ENCODE measurements at regions not wholly inside any gene's neighbourhood (a gene's known extent, or its start where the extent isn't known, plus 50 kb on each side); places are given as distances from the start of the nearest gene placed in this dataset.

DNA sequence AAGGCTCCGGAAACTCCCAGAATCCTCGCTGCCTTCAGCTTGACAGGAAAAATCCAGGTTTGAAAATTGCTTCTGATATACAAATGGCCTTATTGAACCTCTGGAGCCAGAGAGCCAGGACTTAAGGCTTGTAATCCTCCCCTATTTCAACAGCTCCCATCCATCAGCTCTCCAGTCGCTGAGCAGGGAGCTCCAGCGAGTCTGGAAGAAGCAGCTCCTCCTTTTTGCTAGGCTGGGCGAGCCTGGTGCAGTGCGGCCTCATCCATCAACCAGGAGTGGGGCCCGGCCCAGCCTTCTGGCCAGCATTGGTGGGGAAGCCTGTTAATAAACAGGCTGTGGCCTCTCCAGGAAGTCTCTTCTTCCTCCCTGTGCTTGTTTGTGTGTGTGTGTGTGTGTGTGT, 424.4 kb downstream of the TCERG1L start:
- Histone ChIP-seq H3K4me1 (ENCODE audit: control insufficient read depth, insufficient read depth, low read length) (no peaks in the 10 kb centered on the region), H3K9me3 (ENCODE audit: control insufficient read depth, insufficient read depth, low read depth, low read length) (no peaks in the 10 kb centered on the region), H3K27ac (ENCODE audit: low read length) (no peak overlapping the region), H3K4me3 (ENCODE audit: low read depth in 2 of 2, low read length in 2 of 2) (no peak overlapping the region), H3K27me3 (ENCODE audit: control insufficient read depth, insufficient read depth, low read length) (peaks cover 7% of the 10 kb centered on the region; the same call in 1 of the 2 replicates), H3K36me3 (ENCODE audit: control insufficient read depth, insufficient read depth, low read length) (no peaks in the 10 kb centered on the region)
- CTCF ChIA-PET, result no interaction called here
- TF ChIP-seq TCF7L2 (IDR thresholded peaks at IDR 0.05; ENCODE audit: low read depth, low read length) (no peak), SIN3A (IDR thresholded peaks at IDR 0.05; ENCODE audit: borderline replicate concordance, insufficient read depth, low read depth, low read length) (no peak), POLR2AphosphoS5 (IDR thresholded peaks at IDR 0.05; ENCODE audit: low read depth, low read length) (no peak)
- TF ChIP-seq, protein P1, sequence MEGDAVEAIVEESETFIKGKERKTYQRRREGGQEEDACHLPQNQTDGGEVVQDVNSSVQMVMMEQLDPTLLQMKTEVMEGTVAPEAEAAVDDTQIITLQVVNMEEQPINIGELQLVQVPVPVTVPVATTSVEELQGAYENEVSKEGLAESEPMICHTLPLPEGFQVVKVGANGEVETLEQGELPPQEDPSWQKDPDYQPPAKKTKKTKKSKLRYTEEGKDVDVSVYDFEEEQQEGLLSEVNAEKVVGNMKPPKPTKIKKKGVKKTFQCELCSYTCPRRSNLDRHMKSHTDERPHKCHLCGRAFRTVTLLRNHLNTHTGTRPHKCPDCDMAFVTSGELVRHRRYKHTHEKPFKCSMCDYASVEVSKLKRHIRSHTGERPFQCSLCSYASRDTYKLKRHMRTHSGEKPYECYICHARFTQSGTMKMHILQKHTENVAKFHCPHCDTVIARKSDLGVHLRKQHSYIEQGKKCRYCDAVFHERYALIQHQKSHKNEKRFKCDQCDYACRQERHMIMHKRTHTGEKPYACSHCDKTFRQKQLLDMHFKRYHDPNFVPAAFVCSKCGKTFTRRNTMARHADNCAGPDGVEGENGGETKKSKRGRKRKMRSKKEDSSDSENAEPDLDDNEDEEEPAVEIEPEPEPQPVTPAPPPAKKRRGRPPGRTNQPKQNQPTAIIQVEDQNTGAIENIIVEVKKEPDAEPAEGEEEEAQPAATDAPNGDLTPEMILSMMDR (IDR thresholded peaks at IDR 0.05), result no peak
- TF ChIP-seq, protein P2, sequence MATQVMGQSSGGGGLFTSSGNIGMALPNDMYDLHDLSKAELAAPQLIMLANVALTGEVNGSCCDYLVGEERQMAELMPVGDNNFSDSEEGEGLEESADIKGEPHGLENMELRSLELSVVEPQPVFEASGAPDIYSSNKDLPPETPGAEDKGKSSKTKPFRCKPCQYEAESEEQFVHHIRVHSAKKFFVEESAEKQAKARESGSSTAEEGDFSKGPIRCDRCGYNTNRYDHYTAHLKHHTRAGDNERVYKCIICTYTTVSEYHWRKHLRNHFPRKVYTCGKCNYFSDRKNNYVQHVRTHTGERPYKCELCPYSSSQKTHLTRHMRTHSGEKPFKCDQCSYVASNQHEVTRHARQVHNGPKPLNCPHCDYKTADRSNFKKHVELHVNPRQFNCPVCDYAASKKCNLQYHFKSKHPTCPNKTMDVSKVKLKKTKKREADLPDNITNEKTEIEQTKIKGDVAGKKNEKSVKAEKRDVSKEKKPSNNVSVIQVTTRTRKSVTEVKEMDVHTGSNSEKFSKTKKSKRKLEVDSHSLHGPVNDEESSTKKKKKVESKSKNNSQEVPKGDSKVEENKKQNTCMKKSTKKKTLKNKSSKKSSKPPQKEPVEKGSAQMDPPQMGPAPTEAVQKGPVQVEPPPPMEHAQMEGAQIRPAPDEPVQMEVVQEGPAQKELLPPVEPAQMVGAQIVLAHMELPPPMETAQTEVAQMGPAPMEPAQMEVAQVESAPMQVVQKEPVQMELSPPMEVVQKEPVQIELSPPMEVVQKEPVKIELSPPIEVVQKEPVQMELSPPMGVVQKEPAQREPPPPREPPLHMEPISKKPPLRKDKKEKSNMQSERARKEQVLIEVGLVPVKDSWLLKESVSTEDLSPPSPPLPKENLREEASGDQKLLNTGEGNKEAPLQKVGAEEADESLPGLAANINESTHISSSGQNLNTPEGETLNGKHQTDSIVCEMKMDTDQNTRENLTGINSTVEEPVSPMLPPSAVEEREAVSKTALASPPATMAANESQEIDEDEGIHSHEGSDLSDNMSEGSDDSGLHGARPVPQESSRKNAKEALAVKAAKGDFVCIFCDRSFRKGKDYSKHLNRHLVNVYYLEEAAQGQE (IDR thresholded peaks at IDR 0.05; ENCODE audit: insufficient read depth in 1 of 2, low read depth in 2 of 2, low read length in 1 of 2), result no peak
- POLR2A ChIA-PET, result no interaction called here
- DNase-seq (ENCODE audit: low read depth, low spot score) (no peak), ATAC-seq (no peak)
- intact Hi-C loops (cut with micrococcal nuclease; ENCODE audit: unreplicated experiment), result no loop called here
- BruUV-seq (replicated peaks), result no TSS peak
- in situ Hi-C loops (cut with HindIII; ENCODE audit: low pct_unique_long_range_greater_than_20kb, low sequenced_read_pairs), result no loop called here

DNA sequence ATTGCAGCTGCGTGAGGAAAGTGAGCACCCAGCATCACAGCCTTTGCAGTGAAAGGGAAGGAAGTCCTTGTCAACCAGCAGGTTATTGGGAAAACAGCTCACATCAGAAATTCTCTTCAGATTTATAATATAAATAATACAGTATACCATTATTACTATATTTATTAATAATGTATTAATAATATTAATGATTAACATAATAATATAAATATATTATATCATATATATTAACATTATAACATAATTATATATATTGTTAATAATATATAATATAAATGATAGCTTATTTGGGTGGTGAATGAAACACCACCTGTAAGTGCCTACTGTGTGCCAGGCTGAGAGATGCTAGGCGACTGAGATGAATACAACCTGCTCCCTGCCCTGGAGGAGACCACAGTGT, 423.0 kb downstream of the TCERG1L start:
- in situ Hi-C loops (cut with HindIII; ENCODE audit: low pct_unique_long_range_greater_than_20kb, low sequenced_read_pairs), result no loop called here
- no peak overlapping the region for H3K4me3 ChIP-seq (ENCODE audit: low read depth in 2 of 2, low read length in 2 of 2)
- ATAC-seq, result no peak
- H3K4me1 ChIP-seq (ENCODE audit: control insufficient read depth, insufficient read depth, low read length), result no peaks in the 10 kb centered on the region
- CTCF ChIA-PET, result no interaction called here
- TF ChIP-seq TCF7L2 (IDR thresholded peaks at IDR 0.05; ENCODE audit: low read depth, low read length) (no peak), SIN3A (IDR thresholded peaks at IDR 0.05; ENCODE audit: borderline replicate concordance, insufficient read depth, low read depth, low read length) (no peak), POLR2AphosphoS5 (IDR thresholded peaks at IDR 0.05; ENCODE audit: low read depth, low read length) (no peak)
- TF ChIP-seq, protein P2 (IDR thresholded peaks at IDR 0.05; ENCODE audit: insufficient read depth in 1 of 2, low read depth in 2 of 2, low read length in 1 of 2), result no peak
- TF ChIP-seq, protein P1 (IDR thresholded peaks at IDR 0.05), result no peak
- H3K36me3 ChIP-seq (ENCODE audit: control insufficient read depth, insufficient read depth, low read length), result no peaks in the 10 kb centered on the region
- H3K9me3 ChIP-seq (ENCODE audit: control insufficient read depth, insufficient read depth, low read depth, low read length), result no peaks in the 10 kb centered on the region
- H3K27me3 ChIP-seq (ENCODE audit: control insufficient read depth, insufficient read depth, low read length), result peaks cover 5% of the 10 kb centered on the region
- H3K27ac ChIP-seq (ENCODE audit: low read length), result no peak overlapping the region
- no peak for DNase-seq (ENCODE audit: low read depth, low spot score)
- no TSS peak for BruUV-seq (replicated peaks)
- POLR2A ChIA-PET, result no interaction called here
- intact Hi-C loops (cut with micrococcal nuclease; ENCODE audit: unreplicated experiment), result no loop called here
